ENCODE measurements at regions not wholly inside any gene's neighbourhood (a gene's known extent, or its start where the extent isn't known, plus 50 kb on each side); places are given as distances from the start of the nearest gene placed in this dataset.

- Histone ChIP-seq H3K36me3 (ENCODE audit: control insufficient read depth in 2 of 2, insufficient read depth in 2 of 2, low read length in 1 of 2) (no peaks in the 10 kb centered on the region), H3K27me3 (ENCODE audit: control insufficient read depth in 2 of 2, insufficient read depth in 1 of 2, low read length in 1 of 2) (no peaks in the 10 kb centered on the region), H3K9me3 (ENCODE audit: control insufficient read depth in 2 of 2, insufficient read depth in 1 of 2, low read length in 1 of 2) (peaks cover 0 to 4% of the 10 kb centered on the region in 2 donors), H3K4me3 (ENCODE audit: low read length in 2 of 2) (no peak overlapping the region), H3K27ac (ENCODE audit: low read depth in 1 of 2, low read length in 1 of 2) (no peak overlapping the region), H3K4me1 (ENCODE audit: control insufficient read depth in 2 of 2, insufficient read depth in 2 of 2, low read length in 2 of 2) (no peaks in the 10 kb centered on the region)
- no peak for DNase-seq (ENCODE audit: low read depth in 6 of 9, low spot score in 9 of 9)
- 95% methylated on average over 9 of the region's 9 CpGs for whole genome bisulfite sequencing
Observed at GRCh38 chr18:65278939-65279667, 471.7 kb upstream of the CDH7 start.

- Histone ChIP-seq H3K4me1 (ENCODE audit: control insufficient read depth in 2 of 2, insufficient read depth in 2 of 2, low read length in 2 of 2) (no peaks in the 10 kb centered on the region), H3K4me3 (ENCODE audit: low read length in 2 of 2) (no peak overlapping the region), H3K9me3 (ENCODE audit: control insufficient read depth in 2 of 2, insufficient read depth in 1 of 2, low read length in 1 of 2) (no peaks in the 10 kb centered on the region), H3K36me3 (ENCODE audit: control insufficient read depth in 2 of 2, insufficient read depth in 2 of 2, low read length in 1 of 2) (no peaks in the 10 kb centered on the region), H3K27me3 (ENCODE audit: control insufficient read depth in 2 of 2, insufficient read depth in 1 of 2, low read length in 1 of 2) (no peaks in the 10 kb centered on the region), H3K27ac (ENCODE audit: low read depth in 1 of 2, low read length in 1 of 2) (no peak overlapping the region)
- WGBS = 77% methylated on average over 1 of the region's 1 CpG
- no peak for DNase-seq (ENCODE audit: low read depth in 6 of 9, low spot score in 9 of 9)
Observed at GRCh38 chr18:65269375-65269774, 481.4 kb upstream of the CDH7 start.

GRCh38 chr18:65265761-65266160, 485.1 kb upstream of the CDH7 start:
- H3K4me1 ChIP-seq (ENCODE audit: control insufficient read depth in 2 of 2, insufficient read depth in 2 of 2, low read length in 2 of 2) = no peaks in the 10 kb centered on the region
- no peaks in the 10 kb centered on the region for H3K27me3 ChIP-seq (ENCODE audit: control insufficient read depth in 2 of 2, insufficient read depth in 1 of 2, low read length in 1 of 2)
- no peaks in the 10 kb centered on the region for H3K36me3 ChIP-seq (ENCODE audit: control insufficient read depth in 2 of 2, insufficient read depth in 2 of 2, low read length in 1 of 2)
- WGBS = 93% methylated on average over 1 of the region's 1 CpG
- no peak overlapping the region for H3K4me3 ChIP-seq (ENCODE audit: low read length in 2 of 2)
- no peak overlapping the region for H3K27ac ChIP-seq (ENCODE audit: low read depth in 1 of 2, low read length in 1 of 2)
- H3K9me3 ChIP-seq (ENCODE audit: control insufficient read depth in 2 of 2, insufficient read depth in 1 of 2, low read length in 1 of 2) = no peaks in the 10 kb centered on the region
- DNase-seq (ENCODE audit: low read depth in 6 of 9, low spot score in 9 of 9) = no peak

- H3K27ac ChIP-seq (ENCODE audit: low read depth in 1 of 2, low read length in 1 of 2) = no peak overlapping the region
- 44% methylated on average over 2 of the region's 2 CpGs for WGBS
- H3K4me1 ChIP-seq (ENCODE audit: control insufficient read depth in 2 of 2, insufficient read depth in 2 of 2, low read length in 2 of 2) = no peaks in the 10 kb centered on the region
- H3K36me3 ChIP-seq (ENCODE audit: control insufficient read depth in 2 of 2, insufficient read depth in 2 of 2, low read length in 1 of 2) = no peaks in the 10 kb centered on the region
- H3K9me3 ChIP-seq (ENCODE audit: control insufficient read depth in 2 of 2, insufficient read depth in 1 of 2, low read length in 1 of 2) = no peaks in the 10 kb centered on the region
- H3K4me3 ChIP-seq (ENCODE audit: low read length in 2 of 2) = no peak overlapping the region
- no peaks in the 10 kb centered on the region for H3K27me3 ChIP-seq (ENCODE audit: control insufficient read depth in 2 of 2, insufficient read depth in 1 of 2, low read length in 1 of 2)
- DNase-seq (ENCODE audit: low read depth in 6 of 9, low spot score in 9 of 9) = no peak
Observed at GRCh38 chr18:65260030-65260429, 490.8 kb upstream of the CDH7 start.

- Histone ChIP-seq H3K27ac (ENCODE audit: low read depth in 1 of 2, low read length in 1 of 2) (no peak overlapping the region), H3K27me3 (ENCODE audit: control insufficient read depth in 2 of 2, insufficient read depth in 1 of 2, low read length in 1 of 2) (no peaks in the 10 kb centered on the region), H3K9me3 (ENCODE audit: control insufficient read depth in 2 of 2, insufficient read depth in 1 of 2, low read length in 1 of 2) (no peaks in the 10 kb centered on the region), H3K36me3 (ENCODE audit: control insufficient read depth in 2 of 2, insufficient read depth in 2 of 2, low read length in 1 of 2) (no peaks in the 10 kb centered on the region), H3K4me3 (ENCODE audit: low read length in 2 of 2) (no peak overlapping the region), H3K4me1 (ENCODE audit: control insufficient read depth in 2 of 2, insufficient read depth in 2 of 2, low read length in 2 of 2) (no peaks in the 10 kb centered on the region)
- no peak for DNase-seq (ENCODE audit: low read depth in 6 of 9, low spot score in 9 of 9)
- 94% methylated on average over 2 of the region's 2 CpGs for WGBS
Observed at GRCh38 chr18:65259403-65259802, 491.4 kb upstream of the CDH7 start.

- Histone ChIP-seq H3K36me3 (ENCODE audit: control insufficient read depth in 2 of 2, insufficient read depth in 2 of 2, low read length in 1 of 2) (no peaks in the 10 kb centered on the region), H3K4me1 (ENCODE audit: control insufficient read depth in 2 of 2, insufficient read depth in 2 of 2, low read length in 2 of 2) (no peaks in the 10 kb centered on the region), H3K27ac (ENCODE audit: low read depth in 1 of 2, low read length in 1 of 2) (no peak overlapping the region), H3K4me3 (ENCODE audit: low read length in 2 of 2) (no peak overlapping the region), H3K27me3 (ENCODE audit: control insufficient read depth in 2 of 2, insufficient read depth in 1 of 2, low read length in 1 of 2) (no peaks in the 10 kb centered on the region), H3K9me3 (ENCODE audit: control insufficient read depth in 2 of 2, insufficient read depth in 1 of 2, low read length in 1 of 2) (no peaks in the 10 kb centered on the region)
- 91% methylated on average over 1 of the region's 1 CpG for WGBS
- DNase-seq (ENCODE audit: low read depth in 6 of 9, low spot score in 9 of 9) = no peak
Observed at GRCh38 chr18:65257149-65257548, 493.7 kb upstream of the CDH7 start.

- 89% methylated on average over 2 of the region's 2 CpGs for WGBS
Observed at GRCh38 chr18:65255417-65255816, 495.4 kb upstream of the CDH7 start.

GRCh38 chr18:65239787-65240186, 511.0 kb upstream of the CDH7 start:
- Histone ChIP-seq H3K27me3 (ENCODE audit: control insufficient read depth in 2 of 2, insufficient read depth in 1 of 2, low read length in 1 of 2) (no peaks in the 10 kb centered on the region), H3K36me3 (ENCODE audit: control insufficient read depth in 2 of 2, insufficient read depth in 2 of 2, low read length in 1 of 2) (no peaks in the 10 kb centered on the region), H3K27ac (ENCODE audit: low read depth in 1 of 2, low read length in 1 of 2) (no peak overlapping the region), H3K4me3 (ENCODE audit: low read length in 2 of 2) (no peak overlapping the region), H3K4me1 (ENCODE audit: control insufficient read depth in 2 of 2, insufficient read depth in 2 of 2, low read length in 2 of 2) (no peaks in the 10 kb centered on the region), H3K9me3 (ENCODE audit: control insufficient read depth in 2 of 2, insufficient read depth in 1 of 2, low read length in 1 of 2) (no peaks in the 10 kb centered on the region)
- no peak for DNase-seq (ENCODE audit: low read depth in 6 of 9, low spot score in 9 of 9)
- whole genome bisulfite sequencing = 93% methylated on average over 1 of the region's 1 CpG

More at GRCh38 chr18:65255417-65255816, 495.4 kb upstream of the CDH7 start:
- H3K4me3 ChIP-seq (ENCODE audit: low read length in 2 of 2) = no peak overlapping the region
- H3K9me3 ChIP-seq (ENCODE audit: control insufficient read depth in 2 of 2, insufficient read depth in 1 of 2, low read length in 1 of 2) = no peaks in the 10 kb centered on the region
- no peaks in the 10 kb centered on the region for H3K4me1 ChIP-seq (ENCODE audit: control insufficient read depth in 2 of 2, insufficient read depth in 2 of 2, low read length in 2 of 2)
- no peaks in the 10 kb centered on the region for H3K36me3 ChIP-seq (ENCODE audit: control insufficient read depth in 2 of 2, insufficient read depth in 2 of 2, low read length in 1 of 2)
- no peak for DNase-seq (ENCODE audit: low read depth in 6 of 9, low spot score in 9 of 9)
- H3K27me3 ChIP-seq (ENCODE audit: control insufficient read depth in 2 of 2, insufficient read depth in 1 of 2, low read length in 1 of 2) = no peaks in the 10 kb centered on the region
- no peak overlapping the region for H3K27ac ChIP-seq (ENCODE audit: low read depth in 1 of 2, low read length in 1 of 2)

- 23% methylated on average over 7 of the region's 7 CpGs for WGBS
- Histone ChIP-seq H3K9me3 (ENCODE audit: control insufficient read depth in 2 of 2, insufficient read depth in 1 of 2, low read length in 1 of 2) (no peaks in the 10 kb centered on the region), H3K4me1 (ENCODE audit: control insufficient read depth in 2 of 2, insufficient read depth in 2 of 2, low read length in 2 of 2) (no peaks in the 10 kb centered on the region), H3K36me3 (ENCODE audit: control insufficient read depth in 2 of 2, insufficient read depth in 2 of 2, low read length in 1 of 2) (no peaks in the 10 kb centered on the region), H3K27me3 (ENCODE audit: control insufficient read depth in 2 of 2, insufficient read depth in 1 of 2, low read length in 1 of 2) (no peaks in the 10 kb centered on the region), H3K4me3 (ENCODE audit: low read length in 2 of 2) (no peak overlapping the region), H3K27ac (ENCODE audit: low read depth in 1 of 2, low read length in 1 of 2) (no peak overlapping the region)
- DNase-seq (ENCODE audit: low read depth in 6 of 9, low spot score in 9 of 9) = no peak
Observed at GRCh38 chr18:65235966-65236624, 514.7 kb upstream of the CDH7 start.
